GM18511 (cell line): ENCODE measurements at regions not wholly inside any gene's neighbourhood (a gene's known extent, or its start where the extent isn't known, plus 50 kb on each side); places are given as distances from the start of the nearest gene placed in this dataset.
"Not testable (repeated sequence)": the region's sequence is repeated elsewhere in the genome, so short reads cannot be mapped to it uniquely, and the experiment has no call there.

ENCODE experiments used
- ATAC-seq: cut with Tn5 transposase; IDR thresholded peaks from one replicate; pipeline ENCODE4 v1.9.1; 2021; ENCODE audit warnings: mild to moderate bottlenecking, moderate library complexity; ENCODE audit not compliant: unreplicated experiment

DNA sequence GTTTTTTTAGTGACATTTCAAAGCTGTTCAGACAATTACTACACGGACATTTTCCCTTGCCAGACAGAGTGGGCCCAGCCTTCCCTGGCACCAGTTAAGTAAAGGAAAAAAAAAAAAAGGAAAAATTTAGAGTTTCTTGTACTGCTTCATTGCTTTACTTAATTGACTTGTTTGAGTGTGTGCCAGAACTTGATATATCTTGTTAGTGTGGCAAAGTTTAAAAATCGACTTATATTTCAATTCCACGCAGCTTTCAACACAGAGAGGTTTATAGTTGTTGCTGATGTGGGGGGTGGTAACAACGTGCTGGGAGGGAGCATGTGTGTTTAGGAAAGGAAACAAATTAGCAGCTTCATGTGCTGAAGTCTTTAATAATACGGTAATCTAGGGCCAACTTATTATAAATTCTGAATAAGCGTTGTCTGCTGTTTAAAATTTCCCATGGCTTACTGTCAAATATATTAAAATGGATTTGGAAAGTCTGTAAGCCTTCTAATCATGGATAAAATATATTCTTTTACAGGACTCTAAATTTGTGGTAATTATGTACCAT, 1104.6 kb downstream of the SORCS3 start:
- no peak for ATAC-seq

DNA sequence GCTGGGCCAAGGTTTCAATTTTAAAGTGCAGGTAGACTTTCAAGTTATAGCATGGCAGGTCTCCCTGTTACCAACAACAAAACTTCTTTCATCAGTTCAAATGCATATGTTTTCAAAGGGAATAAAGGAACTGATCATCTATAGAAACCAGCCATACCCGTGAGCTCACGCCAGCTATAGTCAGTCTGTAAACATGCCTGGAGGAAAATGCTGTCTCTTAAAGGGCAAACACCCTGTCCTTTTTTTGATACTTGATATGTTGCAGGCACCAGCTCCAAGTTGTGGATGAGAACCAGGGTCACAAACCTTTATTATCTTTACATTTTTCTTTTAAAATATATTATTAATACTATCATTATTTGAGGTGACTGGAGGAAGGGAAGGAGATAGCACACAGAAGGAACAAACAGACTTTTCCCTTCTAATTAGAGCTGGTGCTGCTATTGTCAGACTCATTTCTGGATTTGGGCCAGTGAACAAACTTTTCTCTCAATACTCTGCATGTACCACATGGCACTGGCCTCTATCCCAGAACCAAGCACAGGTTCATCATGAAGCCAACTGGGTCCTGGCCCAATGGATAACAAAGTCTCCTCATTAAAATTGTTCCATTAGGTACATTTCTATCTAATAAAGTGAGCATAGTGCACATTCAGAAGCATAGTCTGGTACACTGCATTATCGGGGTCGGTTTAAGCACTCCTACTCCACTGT, 1102.4 kb downstream of the SORCS3 start:
- ATAC-seq: no peak

DNA sequence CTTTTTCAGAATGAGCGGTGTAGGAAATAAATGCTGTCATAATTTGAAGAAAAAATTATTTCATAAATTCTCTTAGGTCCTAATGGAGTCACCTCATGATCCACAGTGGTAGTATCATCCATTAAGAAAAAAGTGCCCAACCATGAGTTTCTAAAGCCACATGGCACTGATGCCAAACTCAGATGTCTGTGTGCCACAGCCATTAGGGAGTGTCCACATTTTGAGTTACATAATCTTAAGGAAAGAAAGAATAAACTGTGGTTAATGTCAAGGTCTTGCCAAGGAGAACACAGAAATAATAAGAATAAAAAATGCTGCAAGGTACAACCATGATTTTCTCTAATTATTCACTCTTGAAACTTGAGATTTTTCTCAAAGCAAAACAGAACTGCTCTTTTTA, 1101.8 kb downstream of the SORCS3 start:
- ATAC-seq: no peak

DNA sequence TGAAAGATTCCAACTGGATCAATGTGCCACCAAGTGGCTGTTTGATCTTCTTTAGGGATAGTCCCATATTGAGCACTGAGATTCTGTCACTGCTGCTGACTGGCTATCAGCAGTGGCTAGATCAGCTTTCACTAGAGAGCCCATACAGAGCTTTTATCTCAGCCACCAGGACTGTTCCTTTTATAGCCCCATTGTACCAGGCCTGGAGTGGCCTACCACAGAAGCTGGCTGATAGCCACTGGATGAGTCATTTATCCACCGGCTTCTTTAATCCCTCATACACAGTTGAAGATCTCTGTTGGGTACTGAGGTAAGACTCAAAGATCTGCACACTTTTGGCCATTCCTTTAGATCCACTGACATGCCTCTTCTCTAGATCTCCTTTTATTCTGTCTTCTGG, 1101.1 kb downstream of the SORCS3 start:
- no peak for ATAC-seq

DNA sequence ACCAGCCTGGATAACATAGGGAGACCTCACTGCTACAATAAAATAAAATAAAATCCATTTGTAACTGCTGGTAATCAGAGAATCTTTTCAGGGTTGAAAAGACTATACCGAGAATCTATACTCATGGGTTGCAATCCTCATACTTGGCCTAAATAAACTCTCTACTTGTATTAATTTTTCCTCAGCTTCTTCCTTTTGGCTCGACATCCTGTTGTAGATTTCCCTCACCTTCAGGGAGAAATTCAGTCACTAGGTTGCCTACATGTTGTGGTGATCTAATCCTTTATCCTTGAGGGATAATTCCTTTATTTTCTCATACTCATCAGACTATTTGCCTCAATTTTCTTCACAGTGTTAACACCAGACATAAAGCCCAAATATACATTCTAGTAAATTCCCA, 1093.4 kb downstream of the SORCS3 start:
- no peak for ATAC-seq

DNA sequence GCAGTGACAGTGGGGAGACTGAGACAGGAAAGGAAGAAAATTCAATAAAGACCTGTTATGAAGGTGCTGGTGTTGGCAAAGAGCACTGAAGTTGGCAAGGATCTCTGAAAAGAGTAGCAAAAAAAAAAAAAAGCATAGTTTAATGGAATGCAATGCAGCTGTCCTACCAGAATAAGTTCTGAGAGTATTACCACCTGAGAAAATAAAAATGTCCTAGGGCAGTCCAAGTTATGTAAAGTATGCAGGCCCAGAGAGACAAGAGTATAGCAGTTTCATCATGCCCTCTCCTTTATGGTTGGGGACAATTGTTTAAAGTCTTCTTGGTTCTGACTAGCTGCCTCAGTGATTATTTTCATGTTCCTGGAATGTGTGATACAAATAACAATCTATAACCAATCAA, 1092.8 kb downstream of the SORCS3 start:
- no peak for ATAC-seq

DNA sequence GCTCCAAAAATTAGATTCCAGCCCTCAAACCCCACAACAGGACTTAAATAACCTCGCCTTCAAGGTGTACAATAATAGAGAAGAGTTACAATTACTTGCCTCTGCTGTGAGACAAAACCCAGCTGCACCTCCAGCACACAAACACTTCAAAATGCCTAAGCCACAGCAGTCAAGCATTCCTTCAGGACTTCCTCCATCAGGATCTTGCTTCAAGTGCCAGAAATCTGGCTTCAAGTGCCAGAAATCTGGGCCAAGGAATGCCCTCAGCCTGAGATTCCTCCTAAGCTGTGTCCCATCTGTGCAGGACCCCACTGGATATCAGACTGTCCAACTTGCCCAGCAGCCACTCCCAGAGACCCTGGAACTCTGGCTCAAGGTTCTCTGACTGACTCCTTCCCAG, 1088.3 kb downstream of the SORCS3 start:
- ATAC-seq: no peak

DNA sequence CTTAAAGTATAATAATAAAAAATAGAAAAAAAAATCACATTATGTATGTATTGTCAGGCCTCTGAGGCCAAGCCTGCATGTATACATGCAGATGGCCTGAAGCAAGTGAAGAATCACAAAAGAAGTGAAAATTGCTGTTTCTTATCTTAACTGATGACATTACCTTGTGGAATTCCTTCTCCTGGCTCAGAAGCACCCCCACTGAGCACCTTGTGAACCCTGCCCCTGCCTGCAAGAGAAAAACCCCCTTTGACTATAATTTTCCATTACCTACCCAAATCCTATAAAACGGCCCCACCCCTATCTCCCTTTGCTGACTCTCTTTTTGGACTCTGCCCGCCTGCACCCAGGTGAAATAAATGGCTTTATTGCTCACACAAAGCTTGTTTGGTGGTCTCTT, 1086.5 kb downstream of the SORCS3 start:
- ATAC-seq: not testable (repeated sequence)

DNA sequence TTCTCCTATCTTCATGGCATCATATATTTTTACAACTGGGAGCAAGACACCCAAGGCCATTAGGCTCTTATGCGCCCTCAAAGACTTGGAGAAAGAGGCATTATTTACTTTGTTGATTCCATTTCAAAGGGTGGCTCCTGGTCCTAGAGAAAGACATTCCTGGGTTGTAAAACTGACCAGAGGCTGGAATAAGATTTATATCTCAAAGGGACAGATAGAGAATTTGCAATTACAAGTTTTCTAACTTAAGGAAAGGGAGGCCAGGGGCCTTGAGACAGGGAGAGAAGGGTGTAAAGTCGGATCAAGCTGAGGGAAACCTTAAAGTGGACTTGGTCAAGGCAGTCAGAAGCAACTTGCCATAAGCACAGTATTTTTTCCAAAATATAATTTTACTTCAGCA, 1086.0 kb downstream of the SORCS3 start:
- no peak for ATAC-seq

DNA sequence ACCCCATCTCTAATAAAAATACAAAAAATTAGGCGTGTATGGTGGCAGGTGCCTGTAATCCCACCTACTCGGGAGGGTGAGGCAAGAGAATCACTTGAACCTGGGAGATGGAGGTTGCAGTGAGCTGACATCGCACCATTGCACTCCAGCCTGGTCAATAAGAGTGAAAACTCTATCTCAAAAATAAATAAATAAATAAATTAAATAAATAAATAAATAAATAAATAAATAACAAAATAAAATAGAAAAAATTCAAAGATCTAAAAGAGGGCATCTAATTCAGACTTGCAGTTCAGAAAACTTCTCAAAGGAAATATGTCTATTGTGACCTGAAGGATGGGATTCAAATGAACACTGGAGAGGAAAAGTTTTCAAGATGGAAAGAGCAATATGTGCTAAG, 1085.1 kb downstream of the SORCS3 start:
- ATAC-seq: no peak

DNA sequence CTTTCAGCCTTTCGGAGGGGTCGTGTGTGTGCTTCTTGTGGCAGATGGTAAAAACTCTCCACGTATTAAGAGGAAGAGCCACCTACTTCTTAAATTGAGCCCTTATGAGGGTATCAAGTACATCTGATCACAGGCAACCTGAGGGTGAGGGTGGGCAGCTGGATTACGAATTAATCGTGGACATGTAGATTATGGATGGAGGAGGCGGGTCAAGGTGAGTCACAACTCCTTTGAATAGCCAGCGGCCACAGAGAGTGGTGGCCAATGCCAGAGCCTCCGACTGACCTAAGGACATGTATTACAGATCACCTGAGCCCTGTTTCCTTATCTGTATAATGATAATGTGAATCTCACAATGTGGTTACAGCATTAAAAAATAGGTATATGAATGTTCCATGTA, 1083.9 kb downstream of the SORCS3 start:
- no peak for ATAC-seq

DNA sequence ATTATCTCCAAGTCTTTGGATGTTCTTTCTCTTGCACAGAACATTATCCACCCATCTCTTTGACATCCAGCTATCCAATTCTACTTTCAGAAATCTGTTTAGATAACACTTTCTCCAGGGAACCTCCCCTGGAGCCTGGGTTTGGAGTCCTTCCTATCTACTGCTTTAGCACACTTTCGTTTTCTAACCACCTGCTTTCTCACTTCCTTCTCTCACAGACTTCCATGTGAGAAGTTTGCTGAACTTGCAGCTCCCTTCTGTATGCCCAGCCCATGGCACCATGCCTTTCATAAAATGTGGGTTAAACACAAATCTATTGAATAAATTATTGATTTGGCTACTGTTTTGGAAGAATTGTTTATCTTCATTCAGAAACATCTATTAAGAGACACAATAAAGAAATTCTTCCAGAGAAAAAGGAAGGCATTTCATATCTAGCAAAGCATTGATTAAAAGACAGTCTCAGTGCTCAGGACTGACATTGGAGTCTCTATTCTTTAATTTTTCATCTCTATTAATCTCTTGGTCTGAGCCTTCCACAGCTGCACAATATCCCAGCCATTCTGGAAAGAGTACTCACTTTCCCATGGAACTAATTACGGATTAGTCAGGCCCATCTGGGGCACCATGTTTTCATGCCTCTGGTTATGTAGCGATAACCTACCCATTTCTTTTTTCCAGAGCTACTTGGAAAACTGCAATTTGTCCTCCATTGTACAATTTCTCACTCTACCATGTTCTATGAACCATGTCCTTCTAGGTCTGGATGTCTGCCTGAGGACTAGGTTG, 1077.3 kb downstream of the SORCS3 start:
- no peak for ATAC-seq

DNA sequence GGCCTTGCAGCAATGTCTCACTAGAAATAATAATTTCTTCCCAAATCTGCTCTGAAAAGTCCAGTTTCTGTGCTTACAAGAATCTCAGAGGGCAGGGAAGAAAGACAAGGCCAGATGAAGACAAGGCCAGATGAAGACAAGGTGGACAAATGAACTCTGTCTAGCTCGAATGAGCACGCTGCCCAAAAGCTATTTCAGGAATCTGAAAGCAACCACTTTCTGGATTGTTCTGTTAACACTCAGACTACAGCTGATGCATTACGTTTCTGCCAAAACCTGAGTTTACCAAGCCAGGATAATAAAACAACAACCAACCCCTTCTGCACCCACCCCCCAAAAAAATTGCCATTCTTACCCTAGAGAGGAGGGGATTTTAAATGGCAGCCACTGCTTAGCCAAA, 1073.6 kb downstream of the SORCS3 start:
- no peak for ATAC-seq

DNA sequence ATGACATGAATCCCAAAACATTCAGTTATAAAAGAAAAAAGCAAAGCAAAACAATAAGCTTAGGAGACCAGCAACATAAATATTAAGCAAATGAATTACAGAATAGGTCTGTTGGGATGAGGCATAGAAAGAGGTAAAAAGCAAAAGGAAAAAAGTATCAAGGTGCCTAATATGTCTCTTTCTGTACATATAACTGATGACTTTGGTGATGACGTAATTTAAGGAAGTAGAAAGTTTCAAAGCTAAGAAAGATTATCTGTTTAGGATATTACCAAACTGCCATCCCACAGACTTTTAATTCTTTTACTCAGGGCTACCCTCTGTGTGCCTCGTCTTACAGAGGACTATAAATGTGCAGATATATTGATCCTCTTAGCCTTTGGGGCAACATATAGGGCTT, 1066.5 kb downstream of the SORCS3 start:
- ATAC-seq: no peak

DNA sequence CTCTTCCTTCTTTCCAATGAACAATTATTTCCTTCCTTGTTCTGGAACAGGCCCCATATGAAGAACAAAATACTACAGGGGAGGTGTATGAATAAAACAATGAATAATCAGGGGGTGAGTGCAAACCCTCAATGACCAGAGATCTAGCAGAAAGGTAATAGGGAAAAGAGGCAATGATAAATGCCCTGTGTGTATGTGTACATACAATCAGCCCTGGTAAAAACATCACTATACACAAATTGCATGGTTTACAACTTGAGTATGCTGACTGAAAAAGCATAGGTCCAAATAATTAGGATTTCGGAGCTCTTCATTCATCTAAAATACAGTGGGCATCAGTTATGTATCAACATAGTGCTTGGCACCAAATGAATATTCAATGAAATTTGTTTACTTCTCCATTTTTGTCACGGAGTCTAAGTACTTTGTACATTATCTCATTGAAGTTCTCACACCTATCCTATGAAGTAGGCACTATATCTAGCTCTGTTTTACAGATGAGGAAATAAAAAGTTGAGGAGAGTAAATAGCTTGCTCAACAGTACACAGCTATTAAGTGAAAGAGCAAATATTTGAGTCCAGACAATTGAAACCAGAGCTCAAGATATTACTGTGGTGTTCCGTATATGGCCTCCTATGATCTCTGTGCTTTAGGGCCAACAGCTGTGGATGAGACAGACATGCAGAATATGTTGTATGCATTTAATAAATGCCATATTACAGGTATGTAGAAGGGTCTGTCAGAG, 1065.4 kb downstream of the SORCS3 start:
- ATAC-seq: no peak

DNA sequence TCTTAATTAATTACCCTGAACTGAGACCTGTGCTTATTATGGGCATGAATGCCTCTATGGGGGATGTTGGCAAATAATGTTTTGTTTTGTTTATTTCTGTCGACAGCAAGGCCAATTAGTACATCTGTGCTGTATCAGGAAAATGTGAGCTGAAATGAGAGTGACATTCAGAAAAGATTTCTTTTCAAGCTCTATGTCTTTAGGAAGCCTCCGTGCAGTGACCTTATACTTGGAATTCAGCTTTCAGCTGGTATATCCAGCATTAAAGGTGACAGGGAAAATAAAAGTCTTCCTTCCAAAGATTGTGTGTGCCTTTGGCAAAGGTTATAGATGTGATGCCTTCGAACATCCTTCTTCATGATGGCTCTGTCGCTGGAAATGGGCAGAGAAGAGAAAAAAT, 1061.1 kb downstream of the SORCS3 start:
- ATAC-seq: no peak

DNA sequence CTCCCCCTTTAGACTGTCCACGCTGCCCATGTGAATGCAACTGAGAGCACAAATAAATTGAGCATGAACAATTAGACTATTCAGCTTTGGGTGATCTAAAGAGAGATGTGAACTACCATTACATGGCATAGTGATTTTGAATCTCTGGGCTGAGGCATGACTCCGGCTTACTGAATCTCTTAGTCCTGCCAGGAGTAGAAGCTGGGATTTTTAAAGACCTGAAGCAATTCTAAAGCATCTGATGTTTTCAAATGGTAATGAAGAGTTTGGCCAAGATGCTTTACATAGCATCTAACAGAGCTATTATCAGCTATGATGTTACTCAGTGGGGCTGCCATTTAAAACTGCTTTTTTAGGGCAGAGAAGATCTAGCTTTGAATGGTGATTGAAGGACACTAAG, 1059.1 kb downstream of the SORCS3 start:
- ATAC-seq: no peak

DNA sequence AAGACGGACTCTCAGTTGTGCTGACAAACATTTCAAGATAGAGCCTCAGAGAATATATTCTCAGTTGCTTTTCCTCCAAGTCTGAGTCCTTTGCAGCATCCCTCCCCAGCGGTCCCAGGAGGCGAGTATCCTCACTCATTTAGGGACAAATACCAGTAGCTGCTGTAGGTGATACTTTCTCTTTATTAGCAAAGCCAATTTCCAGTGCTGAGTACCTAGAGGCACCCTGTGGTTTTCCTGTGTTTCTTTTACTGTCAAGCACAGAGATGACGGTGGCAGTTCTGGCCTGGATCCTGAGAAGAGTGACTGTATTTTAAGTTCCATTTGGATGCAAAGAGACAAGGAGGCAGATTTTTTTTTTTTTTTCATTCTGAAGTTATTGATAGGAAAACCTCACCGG, 1058.4 kb downstream of the SORCS3 start:
- no peak for ATAC-seq

DNA sequence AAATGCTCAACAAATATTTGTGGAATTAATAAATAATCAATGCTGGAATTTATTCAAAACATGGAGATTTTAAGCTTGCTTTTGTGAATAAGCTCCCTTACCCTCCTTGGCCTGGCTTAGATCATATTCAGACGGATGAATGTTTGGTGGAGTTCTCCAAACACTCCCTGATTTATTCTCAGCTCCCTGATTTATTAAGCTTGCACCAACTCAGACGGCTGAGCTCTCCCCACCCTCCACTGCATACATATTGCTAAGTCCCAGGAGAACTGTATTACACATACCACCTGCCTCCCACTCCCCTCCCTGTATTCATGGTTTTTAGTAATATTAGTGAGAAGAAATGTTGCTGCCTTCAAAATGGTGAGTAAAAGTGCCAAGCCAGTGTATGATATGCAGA, 1057.5 kb downstream of the SORCS3 start:
- no peak for ATAC-seq

DNA sequence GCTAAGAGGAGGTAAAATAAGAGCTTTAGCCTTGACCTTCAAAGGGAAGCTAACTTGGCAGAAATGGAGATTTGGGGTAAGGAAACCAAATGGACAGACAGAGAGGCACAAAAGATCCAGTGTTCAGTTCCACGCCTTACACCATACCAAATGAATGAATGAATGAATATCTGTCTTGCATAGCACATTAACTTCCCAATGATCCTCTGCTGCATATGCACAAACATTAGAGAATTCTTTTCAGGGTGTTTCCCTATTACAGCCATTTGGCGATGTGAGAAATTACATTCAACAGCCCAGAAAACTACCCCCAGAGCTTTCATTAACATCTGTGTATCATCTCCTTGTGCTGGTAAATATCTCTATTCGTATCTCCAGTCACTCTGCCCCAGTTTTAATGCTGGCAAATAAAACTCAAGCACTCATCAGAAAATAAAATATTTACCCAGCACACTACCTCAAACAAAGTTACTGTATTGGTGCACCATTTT, 1056.2 kb downstream of the SORCS3 start:
- no peak for ATAC-seq

DNA sequence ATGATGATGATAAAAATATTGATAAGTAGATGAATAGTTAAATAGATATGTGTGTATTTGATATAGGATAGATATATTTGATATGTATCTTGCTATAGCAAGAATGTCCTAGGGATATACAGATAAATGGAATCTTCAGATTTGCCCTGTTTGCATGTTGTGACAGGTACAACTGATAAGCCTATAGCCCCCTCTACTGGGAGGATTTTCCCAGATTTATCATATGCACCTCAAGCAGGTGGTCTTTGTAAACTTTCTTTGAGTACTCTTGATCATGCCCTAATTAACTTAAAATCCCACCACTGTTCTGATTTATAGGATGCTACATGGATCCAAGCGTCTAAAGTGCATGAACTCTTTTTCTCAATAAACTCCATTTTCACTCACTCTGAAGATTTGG, 1050.7 kb downstream of the SORCS3 start:
- no peak for ATAC-seq
